Heart left ventricle (tissue), 16 donors: ENCODE measurements at regions not wholly inside any gene's neighbourhood (a gene's known extent, or its start where the extent isn't known, plus 50 kb on each side); places are given as distances from the start of the nearest gene placed in this dataset.

Experiments used
- ATAC-seq, 4 donors: fragments of 200-7000 bp; cut with Tn5 transposase; one replicate each; pipeline ENCODE4 v1.9.1; 2020 to 2022; ENCODE audit warnings: moderate library complexity in 4 of 4, mild to moderate bottlenecking in 3 of 4, moderate number of reproducible peaks in 1 of 4
- DNase-seq, 5 donors: peaks; one replicate each; pipeline ENCODE4 v3.0.0-alpha.2; 2020
- H3K27ac ChIP-seq, 12 donors: fragments of 200-600 bp; sonication (generic) in 4 of 12; one replicate each; pipeline versions ENCODE4 v1.5.0 to v1.8.0; 2016 to 2022; ENCODE audit warnings: mild to moderate bottlenecking in 2 of 12
- H3K27me3 ChIP-seq, 9 donors: fragments of 200-600 bp; sonication (generic) in 2 of 9; one replicate each; pipeline versions ENCODE4 v1.5.1 to v1.8.0; 2016 to 2022; ENCODE audit warnings: mild to moderate bottlenecking in 3 of 9
- H3K36me3 ChIP-seq, 9 donors: fragments of 200-600 bp; sonication (generic) in 2 of 9; one replicate each; pipeline versions ENCODE4 v1.5.0 to v1.8.0; 2018 to 2022; ENCODE audit warnings: mild to moderate bottlenecking in 2 of 9
- H3K4me1 ChIP-seq, 12 donors: fragments of 200-600 bp; sonication (generic) in 4 of 12; one replicate each; pipeline versions ENCODE4 v1.5.0 to v1.8.0; 2016 to 2022; ENCODE audit warnings: mild to moderate bottlenecking in 3 of 12
- H3K4me3 ChIP-seq, 12 donors: fragments of 200-600 bp; sonication (generic) in 4 of 12; one replicate each; pipeline versions ENCODE4 v1.5.0 to v1.8.0; 2017 to 2022; ENCODE audit warnings: mild to moderate bottlenecking in 9 of 12, moderate library complexity in 4 of 12
- H3K9me3 ChIP-seq, 12 donors: fragments of 200-600 bp; sonication (generic) in 4 of 12; one replicate each; pipeline versions ENCODE4 v1.5.0 to v1.8.0; 2016 to 2022; ENCODE audit warnings: mild to moderate bottlenecking in 1 of 12
- CTCF ChIP-seq, 12 donors: fragments of 200-600 bp; sonication (generic) in 4 of 12; IDR thresholded peaks; one replicate each; pipeline versions ENCODE4 v1.5.0 to v1.8.0; 2018 to 2022; ENCODE audit warnings: antibody characterized with exemption in 12 of 12, mild to moderate bottlenecking in 5 of 12
- POLR2A ChIP-seq, 2 donors: fragments of 450-650 bp; IDR thresholded peaks; one replicate each; pipeline ENCODE4 v1.6.1; 2017; ENCODE audit warnings: antibody characterized with exemption in 2 of 2, mild to moderate bottlenecking in 2 of 2, moderate library complexity in 2 of 2
- WGBS, 4 donors: extraction: QIAGEN DNeasy Blood & Tissue Kit in 2 of 4; methylation state at CpG; one replicate each; pipeline versions ENCODE4 v1.1.5 to v1.1.7; 2013 to 2018; 5-methylcytosine and 5-hydroxymethylcytosine counted together
- intact Hi-C, 10 donors: fragments of 100-400 bp; cut with DNase I; formaldehyde crosslinking; loops; one replicate each; pipeline versions ENCODE4 v1.11.1 to v1.14.2; 2022
- donor health status: ischemic (EF 13 %, LVEDD 7.1; RV severe dilation, severe dysfunction).
- donor health status: healthy with polysubstance abuse.
- donor health status: DM: no; HTN: yes; CAD: no.
- donor health status: DM: no; HTN: no; CAD: no.
- donor health status: ischemic (EF 25% LVEDD 6.9; RV normal size, moderate dysfunction).
- donor health status: ischemic (EF 25% LVEDD 5.7; RV mildly dilated, moderate dysfunction).
- donor health status: healthy.
- donor health status: DM: yes; HTN: yes; CAD: no.
- donor health status: ischemic (EF 35%, LVEDD 5.7; RV mildly dilated, moderate dysfunction).
- donor health status: nonischemic (EF 11% LVEDD 7.7; RV severe dilation, severe dysfunction).
- donor health status: DM: yes; HTN: yes; CAD: no.
- donor health status: PGD.
- donor health status: ischemic (EF 29% LVEDD 5.4; RV normal size, mild dysfunction).
- donor health status: nonischemic (EF 23%, LVEDD 6.1; RV moderate dilation, normal function).

GRCh38 chr3:3577823-3578222, 221.4 kb upstream of the LRRN1 start:
- no peak overlapping the region for H3K27ac ChIP-seq
- no peaks in the 10 kb centered on the region for H3K9me3 ChIP-seq
- 62 to 66% (median 64%) methylated on average over 12 to 13 of the region's 13 CpGs for WGBS, 4 donors
- no peak for DNase-seq
- no peaks in the 10 kb centered on the region for H3K4me1 ChIP-seq
- H3K36me3 ChIP-seq: no peaks in the 10 kb centered on the region
- H3K4me3 ChIP-seq: no peak overlapping the region
- TF ChIP-seq POLR2A (IDR thresholded peaks at IDR 0.05): no peak
- TF ChIP-seq CTCF (IDR thresholded peaks at IDR 0.05): no peak
- intact Hi-C loops: no loop called here
- ATAC-seq: no peak
- H3K27me3 ChIP-seq: no peaks in the 10 kb centered on the region

- DNase-seq: no peak
- intact Hi-C loops: no loop called here
These were observed 225.9 kb upstream of the LRRN1 start for GRCh38 chr3:3573341-3573740.

GRCh38 chr3:3560591-3561311, 238.5 kb upstream of the LRRN1 start:
- DNase-seq (no peak), ATAC-seq (no peak)
- Histone ChIP-seq H3K27me3 (no peaks in the 10 kb centered on the region), H3K36me3 (no peaks in the 10 kb centered on the region), H3K4me3 (no peak overlapping the region), H3K4me1 (peaks cover 0 to 9% (median 0%) of the 10 kb centered on the region in 12 donors), H3K27ac (no peak overlapping the region), H3K9me3 (no peaks in the 10 kb centered on the region)
- intact Hi-C loops: no loop called here
- WGBS, 4 donors: 48 to 63% (median 57%) methylated on average over 4 of the region's 4 CpGs
- TF ChIP-seq CTCF (IDR thresholded peaks at IDR 0.05) (no peak), POLR2A (IDR thresholded peaks at IDR 0.05) (no peak)

More at GRCh38 chr3:3573341-3573740, 225.9 kb upstream of the LRRN1 start:
- H3K4me1 ChIP-seq: no peaks in the 10 kb centered on the region
- no peaks in the 10 kb centered on the region for H3K36me3 ChIP-seq
- no peaks in the 10 kb centered on the region for H3K9me3 ChIP-seq
- no peak for TF ChIP-seq CTCF (IDR thresholded peaks at IDR 0.05)
- TF ChIP-seq POLR2A (IDR thresholded peaks at IDR 0.05): no peak
- H3K27me3 ChIP-seq: no peaks in the 10 kb centered on the region
- no peak overlapping the region for H3K27ac ChIP-seq
- ATAC-seq: no peak
- H3K4me3 ChIP-seq: no peak overlapping the region
- WGBS, 4 donors: 66 to 80% (median 75%) methylated on average over 1 of the region's 1 CpG

- Histone ChIP-seq H3K27me3 (no peaks in the 10 kb centered on the region), H3K4me3 (no peak overlapping the region), H3K9me3 (no peaks in the 10 kb centered on the region), H3K4me1 (peaks cover 0 to 9% (median 0%) of the 10 kb centered on the region in 12 donors), H3K27ac (no peak overlapping the region), H3K36me3 (no peaks in the 10 kb centered on the region)
- no peak for TF ChIP-seq POLR2A (IDR thresholded peaks at IDR 0.05)
- no peak for TF ChIP-seq CTCF (IDR thresholded peaks at IDR 0.05)
- ATAC-seq (no peak), DNase-seq (no peak)
- 79 to 96% (median 92%) methylated on average over 2 of the region's 2 CpGs for WGBS, 4 donors
- intact Hi-C loops: no loop called here
These were observed 239.4 kb upstream of the LRRN1 start for GRCh38 chr3:3559786-3560185.
